ENCODE measurements at regions not wholly inside any gene's neighbourhood (a gene's known extent, or its start where the extent isn't known, plus 50 kb on each side); places are given as distances from the start of the nearest gene placed in this dataset.

DNA sequence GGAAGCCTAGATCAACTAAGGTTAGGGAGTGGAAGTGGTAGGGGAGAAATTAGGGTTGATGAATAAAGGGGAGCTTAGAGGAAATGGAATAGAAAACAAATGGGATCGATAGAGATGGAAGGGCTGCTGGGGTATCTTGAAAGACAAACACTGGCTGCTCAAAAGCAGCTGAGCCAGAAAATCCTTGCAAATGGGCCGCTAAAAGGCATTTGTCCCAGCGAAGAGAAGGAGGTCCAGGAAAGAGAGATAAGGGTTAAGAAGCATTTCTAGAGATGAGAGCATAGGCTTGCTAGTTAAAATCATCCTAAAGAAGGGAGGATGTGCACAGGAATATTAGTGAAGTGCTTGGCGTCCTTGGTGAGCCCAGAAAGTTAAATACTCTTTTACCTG, 258.0 kb upstream of the CBLB start:
- Histone ChIP-seq H3K36me3 (ENCODE audit: control insufficient read depth, insufficient read depth, low read length) (no peaks in the 10 kb centered on the region), H3K9me3 (ENCODE audit: control insufficient read depth, low read length) (no peaks in the 10 kb centered on the region), H3K4me1 (ENCODE audit: control insufficient read depth, insufficient read depth, low read length) (peaks cover 18% of the 10 kb centered on the region), H3K4me3 (ENCODE audit: low read length) (no peak overlapping the region), H3K27me3 (ENCODE audit: control insufficient read depth, insufficient read depth, low read length, poor library complexity, severe bottlenecking) (no peaks in the 10 kb centered on the region), H3K27ac (ENCODE audit: low read depth, low read length) (no peak overlapping the region), H3K9ac (ENCODE audit: extremely low read depth, low read length, poor library complexity, severe bottlenecking) (no peak overlapping the region)
- peak overlapping the region; percentile 9 for H3K27ac Mint-ChIP-seq
- WGBS, 2 experiments (ENCODE audit: insufficient coverage in 1 of 2, insufficient read length in 1 of 2) = 39 to 43% methylated on average over 2 to 4 of the region's 4 CpGs
- TF ChIP-seq CTCF (conservative IDR thresholded peaks at IDR 0.05) = no peak
- peak; percentile 84 for DNase-seq
- no peaks in the 10 kb centered on the region for H3K27me3 Mint-ChIP-seq (ENCODE audit: insufficient read depth)
- no peaks in the 10 kb centered on the region for H3K9me3 Mint-ChIP-seq
- no peaks in the 10 kb centered on the region for H3K36me3 Mint-ChIP-seq (ENCODE audit: low read depth)
- peak overlapping the region; percentile 6 for H3K4me3 Mint-ChIP-seq
- H3K4me1 Mint-ChIP-seq = peaks cover 65% of the 10 kb centered on the region

DNA sequence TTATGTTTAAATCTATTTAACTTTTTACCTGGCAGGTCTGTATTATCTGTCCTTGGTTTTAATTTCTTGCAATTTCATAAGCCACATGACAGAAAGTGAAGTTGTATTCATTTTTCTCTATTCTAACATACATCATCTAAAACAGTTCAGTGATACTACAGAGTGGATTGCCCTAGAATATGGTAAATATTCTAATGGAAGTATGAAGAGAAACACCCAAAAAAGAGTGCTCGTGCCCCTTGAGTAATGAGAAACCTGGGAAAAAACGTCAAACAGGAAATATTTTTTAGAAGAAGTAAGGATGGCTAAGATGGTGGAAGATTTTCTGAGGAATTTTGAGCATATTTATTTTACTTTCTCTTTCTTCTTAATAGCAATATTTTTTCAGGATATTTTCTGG, 261.1 kb upstream of the CBLB start:
- Histone ChIP-seq H3K9me3 (ENCODE audit: control insufficient read depth, low read length) (no peaks in the 10 kb centered on the region), H3K36me3 (ENCODE audit: control insufficient read depth, insufficient read depth, low read length) (no peaks in the 10 kb centered on the region), H3K9ac (ENCODE audit: extremely low read depth, low read length, poor library complexity, severe bottlenecking) (no peak overlapping the region), H3K4me1 (ENCODE audit: control insufficient read depth, insufficient read depth, low read length) (peaks cover 24% of the 10 kb centered on the region), H3K27me3 (ENCODE audit: control insufficient read depth, insufficient read depth, low read length, poor library complexity, severe bottlenecking) (no peaks in the 10 kb centered on the region), H3K4me3 (ENCODE audit: low read length) (no peak overlapping the region), H3K27ac (ENCODE audit: low read depth, low read length) (no peak overlapping the region)
- H3K27ac Mint-ChIP-seq = no peak overlapping the region
- no peak overlapping the region for H3K4me3 Mint-ChIP-seq
- no peak for TF ChIP-seq CTCF (conservative IDR thresholded peaks at IDR 0.05)
- H3K4me1 Mint-ChIP-seq = peaks cover 68% of the 10 kb centered on the region
- 84% methylated on average over 2 of the region's 2 CpGs; no CpG with 5 or more reads in 1 of the 2 experiments for WGBS, 2 experiments (ENCODE audit: insufficient coverage in 1 of 2, insufficient read length in 1 of 2)
- H3K9me3 Mint-ChIP-seq = no peaks in the 10 kb centered on the region
- no peaks in the 10 kb centered on the region for H3K27me3 Mint-ChIP-seq (ENCODE audit: insufficient read depth)
- DNase-seq = no peak
- H3K36me3 Mint-ChIP-seq (ENCODE audit: low read depth) = no peaks in the 10 kb centered on the region

DNA sequence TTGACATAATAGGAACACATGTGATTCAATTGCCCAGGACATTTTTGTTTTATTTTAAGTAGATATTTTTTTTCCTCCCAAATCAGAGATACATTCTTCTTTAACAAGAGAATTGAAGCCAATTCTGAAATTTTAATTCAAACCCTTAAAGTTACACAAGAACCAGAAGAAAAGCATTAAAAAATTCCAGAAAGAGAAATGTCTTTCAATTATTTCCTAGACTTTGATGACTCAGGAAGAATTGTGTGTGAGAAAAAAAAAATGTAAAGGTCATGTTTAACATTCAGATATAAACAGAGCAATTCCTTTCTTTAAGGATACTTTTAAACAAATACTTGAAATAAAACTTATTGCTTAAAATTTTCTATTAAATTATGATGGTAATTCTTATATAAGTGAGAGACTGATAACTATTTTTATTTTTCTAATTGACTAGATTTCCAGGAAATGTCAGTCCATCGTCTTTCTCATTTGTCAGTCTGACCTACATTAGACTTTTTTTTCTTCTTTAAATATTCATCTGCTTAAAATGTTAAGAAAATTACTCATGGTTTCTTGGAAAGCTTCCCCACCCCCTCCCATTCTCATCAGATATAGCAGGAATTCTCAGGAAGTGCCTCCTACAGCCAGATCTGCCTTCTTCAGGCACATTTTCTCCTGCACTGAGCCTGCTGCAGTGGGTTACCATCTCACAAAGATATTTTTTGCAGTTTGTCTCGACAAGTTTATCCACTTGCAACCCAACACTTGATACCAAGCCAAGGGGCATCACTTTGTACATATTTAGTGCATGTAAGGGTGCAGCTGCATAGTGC, 261.8 kb upstream of the CBLB start:
- Histone ChIP-seq H3K36me3 (ENCODE audit: control insufficient read depth, insufficient read depth, low read length) (no peaks in the 10 kb centered on the region), H3K4me1 (ENCODE audit: control insufficient read depth, insufficient read depth, low read length) (peaks cover 24% of the 10 kb centered on the region), H3K27ac (ENCODE audit: low read depth, low read length) (peak overlapping the region; percentile 69), H3K9me3 (ENCODE audit: control insufficient read depth, low read length) (no peaks in the 10 kb centered on the region), H3K9ac (ENCODE audit: extremely low read depth, low read length, poor library complexity, severe bottlenecking) (no peak overlapping the region), H3K27me3 (ENCODE audit: control insufficient read depth, insufficient read depth, low read length, poor library complexity, severe bottlenecking) (no peaks in the 10 kb centered on the region), H3K4me3 (ENCODE audit: low read length) (no peak overlapping the region)
- TF ChIP-seq CTCF (conservative IDR thresholded peaks at IDR 0.05) = no peak
- no peak for DNase-seq
- H3K4me1 Mint-ChIP-seq = peaks cover 62% of the 10 kb centered on the region
- H3K4me3 Mint-ChIP-seq = no peak overlapping the region
- no peaks in the 10 kb centered on the region for H3K9me3 Mint-ChIP-seq
- H3K27me3 Mint-ChIP-seq (ENCODE audit: insufficient read depth) = peaks cover 2% of the 10 kb centered on the region
- WGBS, 2 experiments (ENCODE audit: insufficient coverage in 1 of 2, insufficient read length in 1 of 2) = 59 to 75% methylated on average over 1 to 2 of the region's 2 CpGs
- no peaks in the 10 kb centered on the region for H3K36me3 Mint-ChIP-seq (ENCODE audit: low read depth)
- H3K27ac Mint-ChIP-seq = no peak overlapping the region

Measured in endodermal cell (in vitro differentiated cells).